HCT116 (cell line): ENCODE measurements at regions not wholly inside any gene's neighbourhood (a gene's known extent, or its start where the extent isn't known, plus 50 kb on each side); places are given as distances from the start of the nearest gene placed in this dataset.

Source experiments
- CBX3 ChIP-seq: IDR thresholded peaks from 2 replicates; pipeline ENCODE4 v1.6.1; 2012; ENCODE audit warnings: low read depth
- CTCF ChIP-seq, 3 experiments: fragments of 200-600 bp in 1 of 3; sonication (generic) in 1 of 3; IDR thresholded peaks in 2 of 3; conservative IDR thresholded peaks in 1 of 3; 2 replicates each; pipeline ENCODE4 v1.5.1; 2012 to 2017; ENCODE audit warnings: low read depth in 2 of 3, low read length in 2 of 3, antibody characterized with exemption in 1 of 3, borderline replicate concordance in 1 of 3, control low read depth in 1 of 3, mild to moderate bottlenecking in 1 of 3, mixed read lengths in 1 of 3, mixed run types in 1 of 3, moderate library complexity in 1 of 3; ENCODE audit not compliant: insufficient read depth in 1 of 3
- EZH2 ChIP-seq: fragments of 200-600 bp; sonication (generic); IDR thresholded peaks from 2 replicates; pipeline ENCODE4 v1.6.1; 2017; ENCODE audit warnings: antibody characterized with exemption, mixed run types
- JUND ChIP-seq: IDR thresholded peaks from 2 replicates; pipeline ENCODE4 v1.6.1; 2012
- POLR2A ChIP-seq: IDR thresholded peaks from 2 replicates; pipeline ENCODE4 v1.7.0; 2011; ENCODE audit warnings: borderline replicate concordance; ENCODE audit not compliant: insufficient read depth, insufficient read length; ENCODE audit errors: extremely low read depth

- no peak for TF ChIP-seq EZH2
- TF ChIP-seq CBX3 = no peak
- TF ChIP-seq CTCF (IDR thresholded peaks at IDR 0.05 in 2 of 3, conservative IDR thresholded peaks at IDR 0.05 in 1 of 3; ENCODE audit: borderline replicate concordance in 1 of 3, insufficient read depth in 1 of 3, low read depth in 2 of 3, low read length in 2 of 3) = no peak
- TF ChIP-seq JUND = no peak
- TF ChIP-seq POLR2A = no peak
These were observed 421.9 kb upstream of the PRR20A start for GRCh38 chr13:56718791-56719190.
